ENCODE measurements at regions not wholly inside any gene's neighbourhood (a gene's known extent, or its start where the extent isn't known, plus 50 kb on each side); places are given as distances from the start of the nearest gene placed in this dataset.

DNA sequence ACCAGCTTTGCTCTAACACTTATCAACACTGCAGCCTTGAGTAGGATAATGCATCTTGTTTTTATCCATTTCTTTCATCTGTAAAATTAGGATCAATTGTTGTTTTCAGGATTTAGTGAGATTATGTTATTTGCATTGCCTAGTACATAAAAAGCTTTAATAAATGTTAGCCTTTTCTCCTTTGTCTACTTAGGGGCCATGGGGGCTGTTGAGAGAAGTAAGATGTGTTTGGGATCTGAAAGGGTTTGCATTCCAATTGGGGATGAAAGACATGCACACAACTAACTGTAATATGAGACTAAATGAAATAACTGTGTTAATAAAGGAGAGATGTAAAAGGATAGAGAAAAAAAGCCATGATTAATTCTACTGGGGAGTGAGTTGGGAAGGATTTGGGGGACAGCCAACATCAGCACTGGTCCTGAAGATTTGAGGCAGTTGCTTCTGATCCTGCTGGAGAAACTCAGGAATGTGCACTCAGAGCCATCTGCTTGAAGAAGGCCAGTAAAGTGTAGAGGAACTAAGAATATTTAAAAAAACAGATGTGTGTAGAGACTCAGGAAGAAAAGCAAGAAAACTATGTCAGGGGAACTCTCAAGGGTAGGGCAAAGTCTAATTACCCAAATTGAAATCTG, 236.3 kb downstream of the OLFM4 start:
- H3K9ac ChIP-seq (ENCODE audit: low read length): no peak overlapping the region
- H2BK15ac ChIP-seq (ENCODE audit: low read depth, poor library complexity, severe bottlenecking): no peak overlapping the region
- H3K36me3 ChIP-seq (ENCODE audit: control insufficient read depth in 1 of 2, insufficient read depth in 2 of 2, low read depth in 1 of 2, low read length in 2 of 2): no peaks in the 10 kb centered on the region
- no peak overlapping the region for H3K23ac ChIP-seq (ENCODE audit: low read length in 2 of 2)
- H3K79me1 ChIP-seq (replicated peaks; ENCODE audit: low read length, poor library complexity, severe bottlenecking): no peaks in the 10 kb centered on the region
- no peak for DNase-seq
- no peak overlapping the region for H3K18ac ChIP-seq (ENCODE audit: low read depth in 1 of 2, low read length in 2 of 2)
- no peak overlapping the region for H3K4me2 ChIP-seq (ENCODE audit: low read length, poor library complexity, severe bottlenecking)
- H3K4ac ChIP-seq (ENCODE audit: low read depth in 1 of 2, low read length in 2 of 2): no peak overlapping the region
- H2BK12ac ChIP-seq (ENCODE audit: low read length in 2 of 2): no peak overlapping the region
- no peak overlapping the region for H3K4me3 ChIP-seq (ENCODE audit: insufficient read depth in 1 of 2, low read depth in 1 of 2, low read length in 2 of 2)
- H4K91ac ChIP-seq (ENCODE audit: low read length): no peak overlapping the region
- no peak overlapping the region for H2BK5ac ChIP-seq (ENCODE audit: low read depth, low read length, poor library complexity, severe bottlenecking)
- H2AFZ ChIP-seq (ENCODE audit: low read depth, low read length): no peak overlapping the region
- H3K4me1 ChIP-seq (ENCODE audit: control insufficient read depth, insufficient read depth, low read depth, low read length): no peaks in the 10 kb centered on the region
- H4K8ac ChIP-seq (ENCODE audit: low read length): no peak overlapping the region
- H3K27me3 ChIP-seq (ENCODE audit: control insufficient read depth in 1 of 2, insufficient read depth in 1 of 2, low read length in 2 of 2): no peaks in the 10 kb centered on the region
- no peak overlapping the region for H2BK120ac ChIP-seq (ENCODE audit: low read depth, low read length)
- H3K14ac ChIP-seq (ENCODE audit: low read length in 2 of 2): no peak overlapping the region
- no peak overlapping the region for H2AK5ac ChIP-seq (ENCODE audit: low read length, severe bottlenecking)
- no peaks in the 10 kb centered on the region for H3K9me3 ChIP-seq (ENCODE audit: control insufficient read depth, low read length)
- no peak overlapping the region for H3K27ac ChIP-seq (ENCODE audit: low read length, poor library complexity, severe bottlenecking)

DNA sequence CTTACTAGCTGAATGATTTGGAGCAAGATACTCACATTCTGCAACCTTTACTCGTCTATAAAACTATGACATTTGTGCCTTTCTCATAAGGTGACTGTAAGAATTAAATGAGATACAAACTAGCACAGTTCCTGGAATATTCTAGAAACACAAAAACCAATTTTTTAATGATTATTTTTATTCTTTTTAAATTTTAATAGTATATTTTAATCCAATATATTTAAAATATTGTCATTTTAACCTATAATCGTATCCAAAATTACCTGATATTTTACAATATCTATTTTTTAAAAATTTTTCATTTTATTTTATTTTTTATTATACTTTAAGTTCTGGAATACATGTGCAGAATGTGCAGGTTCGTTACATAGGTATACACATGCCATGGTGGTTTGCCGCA, 238.1 kb downstream of the OLFM4 start:
- Histone ChIP-seq H3K36me3 (ENCODE audit: control insufficient read depth in 1 of 2, insufficient read depth in 2 of 2, low read depth in 1 of 2, low read length in 2 of 2) (no peaks in the 10 kb centered on the region), H3K23ac (ENCODE audit: low read length in 2 of 2) (no peak overlapping the region), H3K4me3 (ENCODE audit: insufficient read depth in 1 of 2, low read depth in 1 of 2, low read length in 2 of 2) (no peak overlapping the region), H2BK15ac (ENCODE audit: low read depth, poor library complexity, severe bottlenecking) (no peak overlapping the region), H3K27me3 (ENCODE audit: control insufficient read depth in 1 of 2, insufficient read depth in 1 of 2, low read length in 2 of 2) (no peaks in the 10 kb centered on the region), H4K91ac (ENCODE audit: low read length) (no peak overlapping the region), H4K8ac (ENCODE audit: low read length) (no peak overlapping the region), H2BK12ac (ENCODE audit: low read length in 2 of 2) (no peak overlapping the region), H2BK5ac (ENCODE audit: low read depth, low read length, poor library complexity, severe bottlenecking) (no peak overlapping the region), H3K14ac (ENCODE audit: low read length in 2 of 2) (no peak overlapping the region), H3K18ac (ENCODE audit: low read depth in 1 of 2, low read length in 2 of 2) (no peak overlapping the region), H3K9ac (ENCODE audit: low read length) (no peak overlapping the region), H3K9me3 (ENCODE audit: control insufficient read depth, low read length) (no peaks in the 10 kb centered on the region), H3K4me2 (ENCODE audit: low read length, poor library complexity, severe bottlenecking) (no peak overlapping the region), H3K27ac (ENCODE audit: low read length, poor library complexity, severe bottlenecking) (no peak overlapping the region), H3K4me1 (ENCODE audit: control insufficient read depth, insufficient read depth, low read depth, low read length) (no peaks in the 10 kb centered on the region), H3K79me1 (replicated peaks; ENCODE audit: low read length, poor library complexity, severe bottlenecking) (no peaks in the 10 kb centered on the region), H2BK120ac (ENCODE audit: low read depth, low read length) (no peak overlapping the region), H3K4ac (ENCODE audit: low read depth in 1 of 2, low read length in 2 of 2) (no peak overlapping the region), H2AFZ (ENCODE audit: low read depth, low read length) (no peak overlapping the region), H2AK5ac (ENCODE audit: low read length, severe bottlenecking) (no peak overlapping the region)
- DNase-seq: no peak
- WGBS: 100% methylated on average over 2 of the region's 4 CpGs

- no peak overlapping the region for H3K9ac ChIP-seq (ENCODE audit: low read length)
- H3K4ac ChIP-seq (ENCODE audit: low read depth in 1 of 2, low read length in 2 of 2): no peak overlapping the region
- H2BK12ac ChIP-seq (ENCODE audit: low read length in 2 of 2): no peak overlapping the region
- H3K9me3 ChIP-seq (ENCODE audit: control insufficient read depth, low read length): no peaks in the 10 kb centered on the region
- H2BK5ac ChIP-seq (ENCODE audit: low read depth, low read length, poor library complexity, severe bottlenecking): no peak overlapping the region
- no peak overlapping the region for H3K14ac ChIP-seq (ENCODE audit: low read length in 2 of 2)
- no peaks in the 10 kb centered on the region for H3K27me3 ChIP-seq (ENCODE audit: control insufficient read depth in 1 of 2, insufficient read depth in 1 of 2, low read length in 2 of 2)
- WGBS: 82% methylated on average over 6 of the region's 6 CpGs
- no peaks in the 10 kb centered on the region for H3K4me1 ChIP-seq (ENCODE audit: control insufficient read depth, insufficient read depth, low read depth, low read length)
- no peak overlapping the region for H3K4me2 ChIP-seq (ENCODE audit: low read length, poor library complexity, severe bottlenecking)
- no peak overlapping the region for H4K8ac ChIP-seq (ENCODE audit: low read length)
- H4K91ac ChIP-seq (ENCODE audit: low read length): no peak overlapping the region
- H2AFZ ChIP-seq (ENCODE audit: low read depth, low read length): no peak overlapping the region
- no peaks in the 10 kb centered on the region for H3K79me1 ChIP-seq (replicated peaks; ENCODE audit: low read length, poor library complexity, severe bottlenecking)
- H2BK15ac ChIP-seq (ENCODE audit: low read depth, poor library complexity, severe bottlenecking): no peak overlapping the region
- no peak for DNase-seq
- no peak overlapping the region for H3K27ac ChIP-seq (ENCODE audit: low read length, poor library complexity, severe bottlenecking)
- no peak overlapping the region for H3K18ac ChIP-seq (ENCODE audit: low read depth in 1 of 2, low read length in 2 of 2)
- H2AK5ac ChIP-seq (ENCODE audit: low read length, severe bottlenecking): no peak overlapping the region
- no peaks in the 10 kb centered on the region for H3K36me3 ChIP-seq (ENCODE audit: control insufficient read depth in 1 of 2, insufficient read depth in 2 of 2, low read depth in 1 of 2, low read length in 2 of 2)
- no peak overlapping the region for H3K23ac ChIP-seq (ENCODE audit: low read length in 2 of 2)
- no peak overlapping the region for H2BK120ac ChIP-seq (ENCODE audit: low read depth, low read length)
- no peak overlapping the region for H3K4me3 ChIP-seq (ENCODE audit: insufficient read depth in 1 of 2, low read depth in 1 of 2, low read length in 2 of 2)
These were observed 241.0 kb downstream of the OLFM4 start for GRCh38 chr13:53269634-53270033.

DNA sequence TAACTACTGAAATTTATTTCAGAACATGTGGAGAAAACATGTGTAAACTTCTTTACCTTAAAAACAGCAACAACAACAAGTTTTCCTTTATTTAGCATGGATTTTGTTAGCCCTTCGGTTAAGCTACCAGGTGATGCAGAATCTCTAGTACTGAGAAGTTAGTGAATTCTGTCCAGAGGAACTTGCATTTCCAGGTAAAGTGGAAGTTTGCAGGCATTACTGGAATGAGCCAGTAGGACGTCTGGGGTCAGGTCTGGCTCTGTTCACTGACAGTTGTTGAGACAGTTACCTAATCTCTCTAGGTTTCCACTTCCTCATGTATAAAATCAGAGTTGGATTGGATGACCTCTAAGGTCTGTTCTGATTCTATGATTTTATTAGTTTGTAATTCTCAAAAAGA, 244.3 kb downstream of the OLFM4 start:
- H2BK12ac ChIP-seq (ENCODE audit: low read length in 2 of 2): no peak overlapping the region
- H2AK5ac ChIP-seq (ENCODE audit: low read length, severe bottlenecking): no peak overlapping the region
- H3K36me3 ChIP-seq (ENCODE audit: control insufficient read depth in 1 of 2, insufficient read depth in 2 of 2, low read depth in 1 of 2, low read length in 2 of 2): no peaks in the 10 kb centered on the region
- H3K79me1 ChIP-seq (replicated peaks; ENCODE audit: low read length, poor library complexity, severe bottlenecking): no peaks in the 10 kb centered on the region
- H2BK5ac ChIP-seq (ENCODE audit: low read depth, low read length, poor library complexity, severe bottlenecking): no peak overlapping the region
- H4K91ac ChIP-seq (ENCODE audit: low read length): no peak overlapping the region
- 79% methylated on average over 2 of the region's 2 CpGs for whole genome bisulfite sequencing
- H2AFZ ChIP-seq (ENCODE audit: low read depth, low read length): no peak overlapping the region
- no peak overlapping the region for H2BK15ac ChIP-seq (ENCODE audit: low read depth, poor library complexity, severe bottlenecking)
- H4K8ac ChIP-seq (ENCODE audit: low read length): no peak overlapping the region
- H3K9ac ChIP-seq (ENCODE audit: low read length): no peak overlapping the region
- no peak overlapping the region for H3K4me3 ChIP-seq (ENCODE audit: insufficient read depth in 1 of 2, low read depth in 1 of 2, low read length in 2 of 2)
- H3K14ac ChIP-seq (ENCODE audit: low read length in 2 of 2): no peak overlapping the region
- no peak overlapping the region for H3K4ac ChIP-seq (ENCODE audit: low read depth in 1 of 2, low read length in 2 of 2)
- H3K18ac ChIP-seq (ENCODE audit: low read depth in 1 of 2, low read length in 2 of 2): no peak overlapping the region
- no peak overlapping the region for H3K27ac ChIP-seq (ENCODE audit: low read length, poor library complexity, severe bottlenecking)
- H3K9me3 ChIP-seq (ENCODE audit: control insufficient read depth, low read length): no peaks in the 10 kb centered on the region
- H3K27me3 ChIP-seq (ENCODE audit: control insufficient read depth in 1 of 2, insufficient read depth in 1 of 2, low read length in 2 of 2): no peaks in the 10 kb centered on the region
- DNase-seq: no peak
- no peak overlapping the region for H2BK120ac ChIP-seq (ENCODE audit: low read depth, low read length)
- no peak overlapping the region for H3K23ac ChIP-seq (ENCODE audit: low read length in 2 of 2)
- no peak overlapping the region for H3K4me2 ChIP-seq (ENCODE audit: low read length, poor library complexity, severe bottlenecking)
- no peaks in the 10 kb centered on the region for H3K4me1 ChIP-seq (ENCODE audit: control insufficient read depth, insufficient read depth, low read depth, low read length)

Data from mesenchymal stem cell (in vitro differentiated cells and primary cell).